A673 (cell line): ENCODE measurements at regions not wholly inside any gene's neighbourhood (a gene's known extent, or its start where the extent isn't known, plus 50 kb on each side); places are given as distances from the start of the nearest gene placed in this dataset.

Experiments used
- BruUV-seq: library from RNA; stranded (reverse); fragments of 400-500 nt; replicated peaks from 2 replicates; lab custom pipeline; 2021; lab: Mats Ljungman, UMichigan
- CTCF ChIA-PET: fragments of 300-600 bp; sonication (Branson Sonifier 250); formaldehyde crosslinking; loops from one replicate; lab custom pipeline; 2022; ENCODE audit warnings: antibody characterized with exemption; lab: Charles Lee
- POLR2A ChIA-PET: fragments of 300-600 bp; sonication (Branson Sonifier 250); formaldehyde crosslinking; loops from one replicate; lab custom pipeline; 2022; ENCODE audit warnings: antibody characterized with exemption; ENCODE audit not compliant: low non-redundant PET; lab: Charles Lee
- DNase-seq: peaks from one replicate; pipeline ENCODE4 v3.0.0-alpha.2; 2015; ENCODE audit warnings: low spot score
- H3K27ac ChIP-seq: fragments of 200-600 bp; sonication (generic); 2 replicates; pipeline ENCODE4 v1.5.1; 2016; ENCODE audit warnings: mixed run types, low read depth, mild to moderate bottlenecking, mixed read lengths, antibody characterized with exemption, low read length; ENCODE audit not compliant: poor library complexity, severe bottlenecking
- H3K27me3 ChIP-seq: fragments of 200-600 bp; sonication (generic); replicated peaks from 2 replicates; pipeline ENCODE4 v1.6.1; 2017; ENCODE audit warnings: mixed run types, low read depth, mild to moderate bottlenecking, mixed read lengths, antibody characterized with exemption, low read length; ENCODE audit not compliant: insufficient read depth, poor library complexity
- H3K36me3 ChIP-seq: fragments of 200-600 bp; sonication (generic); 2 replicates; pipeline ENCODE4 v1.6.1; 2016; ENCODE audit warnings: mixed run types, mild to moderate bottlenecking, mixed read lengths, antibody characterized with exemption, low read length; ENCODE audit not compliant: insufficient read depth, poor library complexity, severe bottlenecking
- H3K4me1 ChIP-seq: fragments of 200-600 bp; sonication (generic); 2 replicates; pipeline ENCODE4 v1.6.1; 2017; ENCODE audit warnings: mixed run types, mild to moderate bottlenecking, mixed read lengths, antibody characterized with exemption, low read length; ENCODE audit not compliant: insufficient read depth, poor library complexity, severe bottlenecking
- H3K4me3 ChIP-seq: fragments of 200-600 bp; sonication (generic); 2 replicates; pipeline ENCODE4 v1.5.1; 2016; ENCODE audit warnings: low read depth, mixed run types, mild to moderate bottlenecking, mixed read lengths, low read length; ENCODE audit not compliant: poor library complexity, severe bottlenecking
- H3K9me3 ChIP-seq: fragments of 200-600 bp; sonication (generic); 2 replicates; pipeline ENCODE4 v1.6.1; 2016; ENCODE audit warnings: mixed run types, low read depth, mild to moderate bottlenecking, mixed read lengths, antibody characterized with exemption, low read length; ENCODE audit not compliant: poor library complexity, severe bottlenecking
- EZH2 ChIP-seq: fragments of 200-600 bp; sonication (generic); IDR thresholded peaks from 2 replicates; pipeline ENCODE4 v1.6.1; 2017; ENCODE audit warnings: borderline replicate concordance, low read depth, mild to moderate bottlenecking, mixed read lengths, antibody characterized with exemption, low read length; ENCODE audit not compliant: poor library complexity, severe bottlenecking
- intact Hi-C: fragments of 100-400 bp; cut with micrococcal nuclease; formaldehyde crosslinking; loops from one replicate; pipeline ENCODE4 v1.10.0; 2022; ENCODE audit not compliant: unreplicated experiment
- TF ChIP-seq, protein P1 (sequence below): fragments of 300-800, 200-600 bp; sonication (generic); conservative IDR thresholded peaks from 2 replicates; pipeline ENCODE4 v1.5.1; 2017; ENCODE audit warnings: low read depth, mild to moderate bottlenecking, antibody characterized with exemption, low read length, moderate library complexity, mixed read lengths

DNA sequence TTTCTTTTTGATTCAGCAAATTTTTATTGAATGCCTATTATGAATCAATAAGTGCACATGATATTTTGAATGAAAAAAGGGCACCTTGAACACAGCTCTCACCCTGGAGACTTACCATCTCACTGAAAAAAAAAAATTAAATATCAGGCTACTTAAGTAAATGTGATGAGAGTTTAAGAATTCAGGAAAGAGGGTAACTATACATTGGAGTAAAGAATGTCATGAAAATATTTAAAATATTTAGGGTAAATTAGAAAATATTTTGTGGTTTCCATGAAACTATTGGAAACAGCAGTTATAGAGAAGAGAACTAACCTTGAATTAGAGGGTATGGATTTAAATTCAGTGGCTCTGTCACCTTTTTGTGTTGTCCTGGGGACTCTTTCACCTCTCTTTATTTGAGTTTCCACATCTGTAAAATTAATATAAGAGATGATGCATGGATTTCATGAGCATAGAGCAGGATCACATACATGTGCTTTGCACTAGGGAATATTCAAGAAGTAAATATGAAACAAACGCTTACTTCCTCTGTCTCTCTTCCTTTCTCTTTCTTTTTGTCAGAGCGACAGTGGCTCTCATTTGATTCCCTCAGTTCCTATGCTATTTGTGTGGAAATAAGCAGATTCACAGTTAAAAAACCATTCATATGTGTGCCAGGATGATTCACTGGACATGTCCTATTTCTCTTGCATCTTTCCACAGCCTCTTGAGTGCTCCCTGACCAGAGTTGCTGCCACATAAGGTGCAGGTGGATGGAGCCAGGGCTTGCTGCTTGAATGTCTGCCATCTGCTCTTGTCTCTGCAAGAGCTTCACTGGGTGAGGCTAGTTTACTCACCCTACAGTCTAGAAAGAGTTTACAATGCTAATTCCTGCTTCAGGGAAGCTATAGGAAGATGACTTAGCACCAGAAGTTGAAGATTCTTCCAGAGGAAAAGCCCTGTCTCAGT is 533.1 kb downstream of the ETS1 start:
- H3K36me3 ChIP-seq: no peaks in the 10 kb centered on the region
- DNase-seq: no peak
- POLR2A ChIA-PET: no interaction called here
- H3K4me3 ChIP-seq: no peak overlapping the region
- CTCF ChIA-PET: interaction anchor here (0.9 kb wide), 1 partner anchor 103 kb away, joined by 5 read pairs; no protein-coding TSS in a partner anchor
- BruUV-seq: no TSS peak
- intact Hi-C loops: no loop called here
- H3K4me1 ChIP-seq: peaks cover 31% of the 10 kb centered on the region
- no peaks in the 10 kb centered on the region for H3K9me3 ChIP-seq
- no peaks in the 10 kb centered on the region for H3K27me3 ChIP-seq
- no peak for TF ChIP-seq EZH2
- TF ChIP-seq, protein P1, sequence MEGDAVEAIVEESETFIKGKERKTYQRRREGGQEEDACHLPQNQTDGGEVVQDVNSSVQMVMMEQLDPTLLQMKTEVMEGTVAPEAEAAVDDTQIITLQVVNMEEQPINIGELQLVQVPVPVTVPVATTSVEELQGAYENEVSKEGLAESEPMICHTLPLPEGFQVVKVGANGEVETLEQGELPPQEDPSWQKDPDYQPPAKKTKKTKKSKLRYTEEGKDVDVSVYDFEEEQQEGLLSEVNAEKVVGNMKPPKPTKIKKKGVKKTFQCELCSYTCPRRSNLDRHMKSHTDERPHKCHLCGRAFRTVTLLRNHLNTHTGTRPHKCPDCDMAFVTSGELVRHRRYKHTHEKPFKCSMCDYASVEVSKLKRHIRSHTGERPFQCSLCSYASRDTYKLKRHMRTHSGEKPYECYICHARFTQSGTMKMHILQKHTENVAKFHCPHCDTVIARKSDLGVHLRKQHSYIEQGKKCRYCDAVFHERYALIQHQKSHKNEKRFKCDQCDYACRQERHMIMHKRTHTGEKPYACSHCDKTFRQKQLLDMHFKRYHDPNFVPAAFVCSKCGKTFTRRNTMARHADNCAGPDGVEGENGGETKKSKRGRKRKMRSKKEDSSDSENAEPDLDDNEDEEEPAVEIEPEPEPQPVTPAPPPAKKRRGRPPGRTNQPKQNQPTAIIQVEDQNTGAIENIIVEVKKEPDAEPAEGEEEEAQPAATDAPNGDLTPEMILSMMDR: no peak
- H3K27ac ChIP-seq: peak overlapping the region; percentile 78

DNA sequence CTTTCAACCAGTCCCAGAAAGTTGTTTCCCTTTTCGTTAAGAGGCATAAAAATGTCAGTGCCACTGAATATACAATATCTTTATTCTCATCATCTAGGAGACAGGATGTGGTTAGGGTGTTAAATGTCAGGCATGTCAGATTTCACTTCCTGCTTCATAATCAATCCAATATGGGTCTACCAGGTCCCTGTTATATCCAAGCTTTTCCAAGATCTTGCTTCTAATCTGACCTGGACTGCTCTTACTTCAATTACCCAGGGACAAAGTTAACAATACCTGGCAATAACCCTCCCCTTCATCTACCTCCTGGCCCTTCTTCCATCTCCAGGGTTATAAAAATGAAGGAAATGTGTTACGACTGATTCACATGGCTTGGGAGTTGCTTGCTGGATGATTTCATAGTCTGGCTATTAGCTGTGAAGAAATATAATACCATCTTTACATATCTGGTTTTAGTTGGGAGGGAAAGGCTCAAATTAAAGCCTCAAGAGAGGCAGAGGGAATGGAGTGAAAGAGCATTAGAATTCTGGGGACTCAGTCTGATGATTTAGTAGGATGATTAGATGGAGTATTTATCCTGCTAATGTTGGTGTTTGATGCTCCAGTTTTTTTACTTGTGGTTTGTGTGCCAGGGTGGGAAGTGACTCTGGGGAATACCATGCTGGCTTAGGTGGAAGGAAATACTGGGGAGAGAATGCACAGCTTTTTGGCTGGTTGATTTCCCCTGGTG is 534.3 kb downstream of the ETS1 start:
- ChIA-PET CTCF (interaction anchor here (0.9 kb wide), 1 partner anchor 104 kb away, joined by 5 read pairs; no protein-coding TSS in a partner anchor), POLR2A (interaction anchor here (0.6 kb wide), 1 partner anchor 1950 kb away, joined by 19 read pairs; the partner anchor contains the start of gene PRDM10)
- Histone ChIP-seq H3K4me3 (no peak overlapping the region), H3K27me3 (no peaks in the 10 kb centered on the region), H3K9me3 (no peaks in the 10 kb centered on the region), H3K4me1 (peaks cover 31% of the 10 kb centered on the region), H3K27ac (peak overlapping the region; percentile 78), H3K36me3 (no peaks in the 10 kb centered on the region)
- TF ChIP-seq, protein P1: no peak
- TF ChIP-seq EZH2: no peak
- peak; percentile 91 for DNase-seq
- intact Hi-C loops: no loop called here
- BruUV-seq: no TSS peak

DNA sequence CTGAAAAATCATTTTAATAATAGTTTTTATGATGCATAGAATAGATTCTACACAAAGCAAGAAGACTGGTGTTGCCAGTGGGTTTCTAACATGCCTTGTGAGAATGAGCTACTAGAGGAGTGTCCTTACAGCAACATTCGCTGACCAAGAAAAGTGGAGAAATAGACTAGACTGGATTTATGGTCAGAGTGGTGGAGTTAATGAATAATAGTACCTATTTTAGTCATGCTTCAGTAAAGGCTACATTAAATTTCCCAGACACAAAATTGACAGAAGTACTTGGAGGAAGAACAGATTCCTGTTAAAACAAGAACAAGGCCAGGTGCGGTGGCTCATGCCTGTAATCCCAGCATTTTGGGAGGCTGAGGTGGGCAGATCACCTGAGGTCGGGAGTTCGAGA is 539.2 kb downstream of the ETS1 start:
- intact Hi-C loops: no loop called here
- POLR2A ChIA-PET: no interaction called here

More for the DNA sequence above, 539.2 kb downstream of the ETS1 start:
- Histone ChIP-seq H3K27ac (no peak overlapping the region), H3K4me1 (peaks cover 31% of the 10 kb centered on the region), H3K4me3 (no peak overlapping the region), H3K36me3 (no peaks in the 10 kb centered on the region), H3K9me3 (peaks cover 3% of the 10 kb centered on the region), H3K27me3 (no peaks in the 10 kb centered on the region)
- DNase-seq: no peak
- BruUV-seq: no TSS peak
- TF ChIP-seq EZH2: no peak
- TF ChIP-seq, protein P1: no peak
- CTCF ChIA-PET: no interaction called here
